ENCODE measurements at regions not wholly inside any gene's neighbourhood (a gene's known extent, or its start where the extent isn't known, plus 50 kb on each side); places are given as distances from the start of the nearest gene placed in this dataset.

DNA sequence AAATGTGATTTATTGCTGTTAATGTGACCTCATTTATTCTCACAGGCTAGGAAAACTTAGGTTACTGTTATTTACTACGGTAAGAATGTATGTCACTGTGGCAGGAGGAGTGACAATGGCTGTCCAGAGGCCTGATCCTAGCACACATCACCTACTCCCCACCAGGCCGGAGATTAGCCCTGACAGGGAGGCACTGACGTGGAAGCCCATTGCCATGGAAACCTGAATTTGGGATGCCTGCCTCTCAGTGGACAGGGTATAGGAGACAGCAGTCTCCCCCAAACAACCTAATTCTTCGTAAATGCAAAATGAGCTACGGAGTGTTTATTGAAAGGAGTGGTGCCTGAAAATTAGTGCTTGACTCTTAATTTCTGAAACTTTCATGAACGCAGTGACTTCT lies 87.6 kb upstream of the SMARCA2 start:
- TF ChIP-seq, protein P1, sequence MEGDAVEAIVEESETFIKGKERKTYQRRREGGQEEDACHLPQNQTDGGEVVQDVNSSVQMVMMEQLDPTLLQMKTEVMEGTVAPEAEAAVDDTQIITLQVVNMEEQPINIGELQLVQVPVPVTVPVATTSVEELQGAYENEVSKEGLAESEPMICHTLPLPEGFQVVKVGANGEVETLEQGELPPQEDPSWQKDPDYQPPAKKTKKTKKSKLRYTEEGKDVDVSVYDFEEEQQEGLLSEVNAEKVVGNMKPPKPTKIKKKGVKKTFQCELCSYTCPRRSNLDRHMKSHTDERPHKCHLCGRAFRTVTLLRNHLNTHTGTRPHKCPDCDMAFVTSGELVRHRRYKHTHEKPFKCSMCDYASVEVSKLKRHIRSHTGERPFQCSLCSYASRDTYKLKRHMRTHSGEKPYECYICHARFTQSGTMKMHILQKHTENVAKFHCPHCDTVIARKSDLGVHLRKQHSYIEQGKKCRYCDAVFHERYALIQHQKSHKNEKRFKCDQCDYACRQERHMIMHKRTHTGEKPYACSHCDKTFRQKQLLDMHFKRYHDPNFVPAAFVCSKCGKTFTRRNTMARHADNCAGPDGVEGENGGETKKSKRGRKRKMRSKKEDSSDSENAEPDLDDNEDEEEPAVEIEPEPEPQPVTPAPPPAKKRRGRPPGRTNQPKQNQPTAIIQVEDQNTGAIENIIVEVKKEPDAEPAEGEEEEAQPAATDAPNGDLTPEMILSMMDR (IDR thresholded peaks at IDR 0.05; ENCODE audit: low read length) = no peak
- TF ChIP-seq EZH2 (IDR thresholded peaks at IDR 0.05; ENCODE audit: borderline replicate concordance, low read length) = no peak

Data from OCI-LY1 (cell line).